ENCODE measurements at regions not wholly inside any gene's neighbourhood (a gene's known extent, or its start where the extent isn't known, plus 50 kb on each side); places are given as distances from the start of the nearest gene placed in this dataset.

DNA sequence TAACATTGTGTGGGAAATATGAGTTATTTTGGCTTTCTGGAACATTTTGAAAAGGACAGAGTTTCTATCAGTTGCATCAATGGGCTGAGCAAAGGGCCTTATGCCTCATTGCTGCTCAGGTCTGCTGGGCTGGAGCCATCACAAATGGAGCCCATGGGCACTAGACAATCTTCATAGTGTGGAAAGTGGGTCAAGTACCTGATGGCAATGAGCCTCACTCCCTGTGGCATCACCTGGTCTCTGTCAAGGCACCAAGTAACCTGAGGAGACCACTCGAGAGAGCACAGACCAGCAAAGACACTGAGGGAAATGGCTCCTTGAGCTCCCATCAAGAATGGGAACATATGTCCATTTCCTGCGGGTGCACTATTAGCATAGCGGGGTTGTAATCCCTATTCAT, 96.7 kb upstream of the PPP2R3A start:
- no peak for TF ChIP-seq EZH2 (IDR thresholded peaks at IDR 0.05; ENCODE audit: borderline replicate concordance, low read length)
- TF ChIP-seq, protein P1, sequence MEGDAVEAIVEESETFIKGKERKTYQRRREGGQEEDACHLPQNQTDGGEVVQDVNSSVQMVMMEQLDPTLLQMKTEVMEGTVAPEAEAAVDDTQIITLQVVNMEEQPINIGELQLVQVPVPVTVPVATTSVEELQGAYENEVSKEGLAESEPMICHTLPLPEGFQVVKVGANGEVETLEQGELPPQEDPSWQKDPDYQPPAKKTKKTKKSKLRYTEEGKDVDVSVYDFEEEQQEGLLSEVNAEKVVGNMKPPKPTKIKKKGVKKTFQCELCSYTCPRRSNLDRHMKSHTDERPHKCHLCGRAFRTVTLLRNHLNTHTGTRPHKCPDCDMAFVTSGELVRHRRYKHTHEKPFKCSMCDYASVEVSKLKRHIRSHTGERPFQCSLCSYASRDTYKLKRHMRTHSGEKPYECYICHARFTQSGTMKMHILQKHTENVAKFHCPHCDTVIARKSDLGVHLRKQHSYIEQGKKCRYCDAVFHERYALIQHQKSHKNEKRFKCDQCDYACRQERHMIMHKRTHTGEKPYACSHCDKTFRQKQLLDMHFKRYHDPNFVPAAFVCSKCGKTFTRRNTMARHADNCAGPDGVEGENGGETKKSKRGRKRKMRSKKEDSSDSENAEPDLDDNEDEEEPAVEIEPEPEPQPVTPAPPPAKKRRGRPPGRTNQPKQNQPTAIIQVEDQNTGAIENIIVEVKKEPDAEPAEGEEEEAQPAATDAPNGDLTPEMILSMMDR (conservative IDR thresholded peaks at IDR 0.05 in 1 of 2, IDR thresholded peaks at IDR 0.05 in 1 of 2; ENCODE audit: extremely low read depth in 1 of 2, insufficient read depth in 1 of 2, low read depth in 1 of 2, low read length in 2 of 2) = no peak

Measured in mammary epithelial cell (primary cell).